ENCODE measurements at regions not wholly inside any gene's neighbourhood (a gene's known extent, or its start where the extent isn't known, plus 50 kb on each side); places are given as distances from the start of the nearest gene placed in this dataset.

GRCh38 chr16:59424714-59425273 lies 690.7 kb upstream of the GOT2 start:
- TF ChIP-seq CTCF (IDR thresholded peaks at IDR 0.05; ENCODE audit: insufficient read depth, low read length, poor library complexity, severe bottlenecking) (no peak), EZH2phosphoT487 (conservative IDR thresholded peaks at IDR 0.05; ENCODE audit: low read length) (no peak)

Measured in SU-DHL-6 (cell line).